T-helper 2 cell treated with Interferon-gamma antibody and Interleukin-4, amounts not matched to agents 100 ng/mL and 5 ng/mL, for 36 hours (primary cell): ENCODE measurements at regions not wholly inside any gene's neighbourhood (a gene's known extent, or its start where the extent isn't known, plus 50 kb on each side); places are given as distances from the start of the nearest gene placed in this dataset.

Experiments used
- intact Hi-C: fragments of 100-400 bp; cut with micrococcal nuclease; formaldehyde crosslinking; loops from one replicate; pipeline ENCODE4 v1.15.1; 2023

- intact Hi-C loops = no loop called here
Observed at GRCh38 chr4:96312046-96312685, 472.3 kb downstream of the PDHA2 start.

- intact Hi-C loops = no loop called here
Observed at GRCh38 chr4:96315815-96316214, 475.9 kb downstream of the PDHA2 start.

GRCh38 chr4:96316776-96317175, 476.9 kb downstream of the PDHA2 start:
- intact Hi-C loops = no loop called here

GRCh38 chr4:96317891-96318290, 478.0 kb downstream of the PDHA2 start:
- intact Hi-C loops = no loop called here

GRCh38 chr4:96326846-96327245, 487.0 kb downstream of the PDHA2 start:
- intact Hi-C loops = no loop called here

- intact Hi-C loops = no loop called here
Observed at GRCh38 chr4:96342196-96342595, 502.3 kb downstream of the PDHA2 start.

- intact Hi-C loops = no loop called here
Observed at GRCh38 chr4:96342790-96343455, 503.0 kb downstream of the PDHA2 start.

- intact Hi-C loops = no loop called here
Observed at GRCh38 chr4:96343836-96344235, 503.9 kb downstream of the PDHA2 start.

- intact Hi-C loops = no loop called here
Observed at GRCh38 chr4:96347582-96347981, 507.7 kb downstream of the PDHA2 start.

GRCh38 chr4:96352051-96352517, 512.2 kb downstream of the PDHA2 start:
- intact Hi-C loops = no loop called here

- intact Hi-C loops = no loop called here
Observed at GRCh38 chr4:96354036-96354712, 514.3 kb downstream of the PDHA2 start.

- intact Hi-C loops = no loop called here
Observed at GRCh38 chr4:96355414-96355813, 515.5 kb downstream of the PDHA2 start.

- intact Hi-C loops = no loop called here
Observed at GRCh38 chr4:96356591-96357370, 516.9 kb downstream of the PDHA2 start.

GRCh38 chr4:96366632-96367031, 526.7 kb downstream of the PDHA2 start:
- intact Hi-C loops = no loop called here

GRCh38 chr4:96375367-96375766, 535.5 kb downstream of the PDHA2 start:
- intact Hi-C loops = no loop called here

- intact Hi-C loops = no loop called here
Observed at GRCh38 chr4:96379524-96379923, 539.6 kb downstream of the PDHA2 start.

- intact Hi-C loops = no loop called here
Observed at GRCh38 chr4:96380106-96380505, 540.2 kb downstream of the PDHA2 start.

GRCh38 chr4:96383349-96383748, 543.5 kb downstream of the PDHA2 start:
- intact Hi-C loops = no loop called here

GRCh38 chr4:96389770-96390169, 549.9 kb downstream of the PDHA2 start:
- intact Hi-C loops = no loop called here

- intact Hi-C loops = no loop called here
Observed at GRCh38 chr4:96390404-96390803, 550.5 kb downstream of the PDHA2 start.

- intact Hi-C loops = no loop called here
Observed at GRCh38 chr4:96395747-96396146, 555.9 kb downstream of the PDHA2 start.

- intact Hi-C loops = no loop called here
Observed at GRCh38 chr4:96406742-96407141, 566.8 kb downstream of the PDHA2 start.
